Omental fat pad (tissue), 3 donors: ENCODE measurements at regions not wholly inside any gene's neighbourhood (a gene's known extent, or its start where the extent isn't known, plus 50 kb on each side); places are given as distances from the start of the nearest gene placed in this dataset.

Experiments
- ATAC-seq: fragments of 150-250 bp; one replicate; pipeline ENCODE4 v1.9.1; 2016; ENCODE audit warnings: mild to moderate bottlenecking, moderate library complexity; ENCODE audit not compliant: low FRiP score
- DNase-seq: peaks from one replicate; pipeline ENCODE4 v3.0.0-alpha.2; 2019; ENCODE audit warnings: low spot score
- TF ChIP-seq, protein P1 (sequence below), 3 donors: fragments of 450-650 bp; IDR thresholded peaks; one replicate each; pipeline ENCODE4 v1.5.1; 2016 to 2017; ENCODE audit warnings: antibody characterized with exemption in 3 of 3, mild to moderate bottlenecking in 3 of 3, moderate library complexity in 2 of 3

- TF ChIP-seq, protein P1, sequence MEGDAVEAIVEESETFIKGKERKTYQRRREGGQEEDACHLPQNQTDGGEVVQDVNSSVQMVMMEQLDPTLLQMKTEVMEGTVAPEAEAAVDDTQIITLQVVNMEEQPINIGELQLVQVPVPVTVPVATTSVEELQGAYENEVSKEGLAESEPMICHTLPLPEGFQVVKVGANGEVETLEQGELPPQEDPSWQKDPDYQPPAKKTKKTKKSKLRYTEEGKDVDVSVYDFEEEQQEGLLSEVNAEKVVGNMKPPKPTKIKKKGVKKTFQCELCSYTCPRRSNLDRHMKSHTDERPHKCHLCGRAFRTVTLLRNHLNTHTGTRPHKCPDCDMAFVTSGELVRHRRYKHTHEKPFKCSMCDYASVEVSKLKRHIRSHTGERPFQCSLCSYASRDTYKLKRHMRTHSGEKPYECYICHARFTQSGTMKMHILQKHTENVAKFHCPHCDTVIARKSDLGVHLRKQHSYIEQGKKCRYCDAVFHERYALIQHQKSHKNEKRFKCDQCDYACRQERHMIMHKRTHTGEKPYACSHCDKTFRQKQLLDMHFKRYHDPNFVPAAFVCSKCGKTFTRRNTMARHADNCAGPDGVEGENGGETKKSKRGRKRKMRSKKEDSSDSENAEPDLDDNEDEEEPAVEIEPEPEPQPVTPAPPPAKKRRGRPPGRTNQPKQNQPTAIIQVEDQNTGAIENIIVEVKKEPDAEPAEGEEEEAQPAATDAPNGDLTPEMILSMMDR (IDR thresholded peaks at IDR 0.05): no peak
- ATAC-seq: no peak
- no peak for DNase-seq
These were observed 95.6 kb upstream of the E2F8 start for GRCh38 chr11:19336331-19336730.

DNA sequence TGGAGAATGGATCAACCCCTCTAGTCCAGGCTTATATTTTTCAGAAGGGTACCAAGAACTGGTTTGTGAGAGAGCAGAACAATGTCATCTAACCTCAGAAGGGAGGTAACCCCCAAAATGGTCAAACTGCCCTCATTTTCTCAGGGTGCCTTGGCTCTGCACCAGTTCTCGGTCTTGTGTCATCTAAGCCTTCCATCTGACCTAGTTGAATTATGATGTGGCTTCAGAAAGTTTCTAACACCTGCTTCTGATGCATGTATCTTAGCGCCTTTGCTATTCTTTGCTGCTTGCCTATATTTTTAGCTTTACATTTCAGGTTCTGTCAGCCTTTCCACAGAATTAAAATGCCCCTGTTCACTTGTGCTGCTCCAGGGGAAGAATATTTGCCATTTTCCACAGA is 91.7 kb upstream of the E2F8 start:
- TF ChIP-seq, protein P1 (IDR thresholded peaks at IDR 0.05): no peak
- no peak for ATAC-seq
- no peak for DNase-seq

- TF ChIP-seq, protein P1 (IDR thresholded peaks at IDR 0.05): no peak
- no peak for DNase-seq
- ATAC-seq: no peak
These were observed 89.7 kb upstream of the E2F8 start for GRCh38 chr11:19330416-19330815.

DNA sequence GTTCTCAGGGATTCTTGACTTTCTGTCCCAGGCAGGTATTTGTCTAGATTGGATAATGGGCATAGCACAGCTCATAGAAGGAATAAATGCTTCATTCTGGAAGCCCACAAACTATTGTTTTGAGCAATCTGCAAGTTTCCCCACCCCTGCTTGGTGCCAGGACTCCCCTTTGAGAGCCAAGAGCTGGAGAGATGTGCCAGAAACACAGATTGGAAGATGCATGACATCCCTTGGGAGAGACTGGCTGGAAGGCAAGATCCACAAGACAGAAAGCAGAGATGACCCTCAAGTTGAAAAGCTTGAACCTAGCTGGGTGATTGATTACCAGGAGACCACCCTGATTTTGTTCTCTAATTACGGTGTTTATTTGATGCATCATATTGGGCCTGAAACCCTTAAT is 89.2 kb upstream of the E2F8 start:
- TF ChIP-seq, protein P1 (IDR thresholded peaks at IDR 0.05): no peak
- no peak for ATAC-seq
- DNase-seq: no peak

DNA sequence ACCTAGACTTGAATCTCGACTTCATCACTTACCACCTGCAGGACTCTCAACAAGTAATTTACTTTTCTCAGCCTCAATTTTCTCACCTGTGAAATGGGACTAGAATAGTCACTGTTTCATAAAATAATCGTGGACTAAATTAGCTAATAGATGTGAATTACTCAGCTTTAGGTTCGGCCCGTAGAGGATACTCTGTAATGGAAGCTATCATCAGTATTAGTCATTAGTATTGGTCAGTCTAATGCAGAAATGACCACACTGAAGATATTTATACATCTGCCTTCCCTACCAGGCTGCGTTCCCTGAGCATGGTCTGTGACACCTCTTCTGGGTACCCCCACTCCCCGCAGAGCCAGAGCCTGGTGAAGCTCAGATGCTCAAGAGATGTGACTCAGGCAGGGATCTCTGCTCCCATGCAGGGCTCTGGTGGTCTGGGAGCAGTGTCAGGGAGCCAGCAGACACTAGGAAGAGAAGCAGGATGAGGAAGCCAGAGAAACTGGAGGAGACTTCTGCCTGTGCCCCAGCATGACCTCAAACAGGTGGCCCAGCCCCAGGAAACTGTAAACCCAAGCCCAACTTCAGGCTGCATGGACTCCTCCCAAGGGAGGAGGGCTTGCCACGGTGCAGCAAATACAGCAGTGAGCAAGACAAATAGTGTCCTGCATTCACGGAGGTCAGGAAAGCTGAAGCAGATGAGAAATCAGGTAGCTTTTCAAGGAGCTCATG is 88.0 kb upstream of the E2F8 start:
- DNase-seq: no peak
- TF ChIP-seq, protein P1 (IDR thresholded peaks at IDR 0.05): no peak
- ATAC-seq: no peak

- no peak for DNase-seq
- TF ChIP-seq, protein P1 (IDR thresholded peaks at IDR 0.05): no peak
- no peak for ATAC-seq
These were observed 86.5 kb upstream of the E2F8 start for GRCh38 chr11:19327280-19327679.

DNA sequence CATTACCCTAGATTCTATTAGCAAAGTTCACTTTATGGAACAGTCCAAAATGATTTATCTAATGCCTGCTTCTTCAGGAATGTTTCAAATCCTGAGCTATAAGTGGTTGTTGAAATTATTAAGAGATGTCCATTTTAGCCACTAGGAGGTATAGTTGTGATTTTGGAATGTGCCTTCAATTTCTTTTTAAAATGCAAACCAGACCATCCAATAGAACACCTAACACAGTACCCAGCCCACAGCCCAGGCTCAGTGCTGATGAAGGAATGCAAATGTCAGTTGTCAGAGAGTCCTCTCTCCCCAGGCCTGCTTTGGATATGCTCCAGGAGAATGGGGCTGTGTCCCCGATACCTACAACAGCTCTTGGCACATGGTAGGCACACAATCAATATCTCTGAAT is 85.8 kb upstream of the E2F8 start:
- no peak for DNase-seq
- no peak for ATAC-seq
- TF ChIP-seq, protein P1 (IDR thresholded peaks at IDR 0.05): no peak
